Mesenchymal stem cell (in vitro differentiated cells and primary cell): ENCODE measurements at regions not wholly inside any gene's neighbourhood (a gene's known extent, or its start where the extent isn't known, plus 50 kb on each side); places are given as distances from the start of the nearest gene placed in this dataset.
A peak's percentile ranks its signal among the peaks of the same experiment; 100 is the strongest.

Experiments used
- DNase-seq: peaks from one replicate; pipeline ENCODE4 v3.0.0-alpha.2; 2013
- H2AFZ ChIP-seq: one replicate; pipeline ENCODE4 v1.6.1; 2013; ENCODE audit warnings: low read depth, mild to moderate bottlenecking, control low read depth, inconsistent platforms, low read length, moderate library complexity
- H2AK5ac ChIP-seq: 2 replicates; pipeline ENCODE4 v1.6.1; 2013; ENCODE audit warnings: low read length, moderate library complexity, mild to moderate bottlenecking, inconsistent platforms; ENCODE audit not compliant: severe bottlenecking
- H2BK120ac ChIP-seq: one replicate; pipeline ENCODE4 v1.6.1; 2013; ENCODE audit warnings: low read depth, mild to moderate bottlenecking, inconsistent platforms, low read length, moderate library complexity
- H2BK12ac ChIP-seq, 2 experiments: one replicate each; pipeline ENCODE4 v1.6.1; 2013; ENCODE audit warnings: inconsistent platforms in 2 of 2, low read length in 2 of 2, mild to moderate bottlenecking in 2 of 2, moderate library complexity in 2 of 2, control low read depth in 1 of 2
- H2BK15ac ChIP-seq: one replicate; pipeline ENCODE4 v1.6.1; 2013; ENCODE audit warnings: mild to moderate bottlenecking, low read depth, inconsistent platforms; ENCODE audit not compliant: poor library complexity, severe bottlenecking
- H2BK5ac ChIP-seq: 2 replicates; pipeline ENCODE4 v1.6.1; 2013; ENCODE audit warnings: low read depth, mild to moderate bottlenecking, low read length, control low read depth, inconsistent platforms; ENCODE audit not compliant: poor library complexity, severe bottlenecking
- H3K14ac ChIP-seq, 2 experiments: one replicate each; pipeline ENCODE4 v1.6.1; 2013; ENCODE audit warnings: inconsistent platforms in 2 of 2, low read length in 2 of 2, control low read depth in 1 of 2, mild to moderate bottlenecking in 1 of 2, moderate library complexity in 1 of 2
- H3K18ac ChIP-seq, 2 experiments: one replicate each; pipeline ENCODE4 v1.6.1; 2013; ENCODE audit warnings: inconsistent platforms in 2 of 2, low read length in 2 of 2, control low read depth in 1 of 2, low read depth in 1 of 2, mild to moderate bottlenecking in 1 of 2
- H3K23ac ChIP-seq, 2 experiments: one replicate each; pipeline ENCODE4 v1.6.1; 2013; ENCODE audit warnings: inconsistent platforms in 2 of 2, low read length in 2 of 2, mild to moderate bottlenecking in 2 of 2, moderate library complexity in 2 of 2, control low read depth in 1 of 2
- H3K27ac ChIP-seq: 2 replicates; pipeline ENCODE4 v1.5.1; 2013; ENCODE audit warnings: mild to moderate bottlenecking, moderate library complexity, low read length, control low read depth, inconsistent platforms; ENCODE audit not compliant: poor library complexity, severe bottlenecking
- H3K27me3 ChIP-seq, 2 experiments: 2 replicates each; pipeline versions ENCODE4 v1.6.1 to v1.7.0; 2013; ENCODE audit warnings: low read length in 2 of 2, mild to moderate bottlenecking in 2 of 2, moderate library complexity in 2 of 2, control low read depth in 1 of 2, inconsistent platforms in 1 of 2; ENCODE audit not compliant: control insufficient read depth in 1 of 2, insufficient read depth in 1 of 2
- H3K36me3 ChIP-seq, 2 experiments: 2 replicates each; pipeline versions ENCODE4 v1.6.1 to v1.7.0; 2013; ENCODE audit warnings: low read length in 2 of 2, control low read depth in 1 of 2, inconsistent platforms in 1 of 2, low read depth in 1 of 2, mild to moderate bottlenecking in 1 of 2; ENCODE audit not compliant: insufficient read depth in 2 of 2, control insufficient read depth in 1 of 2
- H3K4ac ChIP-seq, 2 experiments: one replicate each; pipeline ENCODE4 v1.6.1; 2013; ENCODE audit warnings: inconsistent platforms in 2 of 2, low read length in 2 of 2, mild to moderate bottlenecking in 2 of 2, moderate library complexity in 2 of 2, control low read depth in 1 of 2, low read depth in 1 of 2
- H3K4me1 ChIP-seq: 2 replicates; pipeline ENCODE4 v1.6.1; 2013; ENCODE audit warnings: low read depth, low read length, control low read depth; ENCODE audit not compliant: control insufficient read depth, insufficient read depth
- H3K4me2 ChIP-seq: 2 replicates; pipeline ENCODE4 v1.6.1; 2013; ENCODE audit warnings: low read length, mild to moderate bottlenecking, inconsistent platforms; ENCODE audit not compliant: poor library complexity, severe bottlenecking
- H3K4me3 ChIP-seq, 2 experiments: 2 replicates each; pipeline versions ENCODE4 v1.5.1 to v1.7.0; 2013; ENCODE audit warnings: low read length in 2 of 2, mild to moderate bottlenecking in 2 of 2, control low read depth in 1 of 2, low read depth in 1 of 2; ENCODE audit not compliant: insufficient read depth in 1 of 2
- H3K79me1 ChIP-seq: replicated peaks from 2 replicates; pipeline ENCODE4 v1.6.1; 2013; ENCODE audit warnings: mild to moderate bottlenecking, control low read depth, low read length, inconsistent platforms; ENCODE audit not compliant: poor library complexity, severe bottlenecking
- H3K9ac ChIP-seq: 2 replicates; pipeline ENCODE4 v1.7.0; 2013; ENCODE audit warnings: mild to moderate bottlenecking, low read length, moderate library complexity
- H3K9me3 ChIP-seq: 2 replicates; pipeline ENCODE4 v1.7.0; 2013; ENCODE audit warnings: mild to moderate bottlenecking, low read length; ENCODE audit not compliant: control insufficient read depth
- H4K8ac ChIP-seq: one replicate; pipeline ENCODE4 v1.6.1; 2013; ENCODE audit warnings: inconsistent platforms, mild to moderate bottlenecking, low read length, moderate library complexity
- H4K91ac ChIP-seq: one replicate; pipeline ENCODE4 v1.6.1; 2013; ENCODE audit warnings: mild to moderate bottlenecking, low read length, inconsistent platforms
- WGBS: methylation state at CpG from one replicate; pipeline ENCODE4 v1.1.7; 2013; ENCODE audit warnings: mixed read lengths; 5-methylcytosine and 5-hydroxymethylcytosine counted together

GRCh38 chr4:65071564-65071963, 598.7 kb downstream of the EPHA5 start:
- H3K4me1 ChIP-seq = no peaks in the 10 kb centered on the region
- no peak overlapping the region for H4K91ac ChIP-seq
- H2BK15ac ChIP-seq = no peak overlapping the region
- no peak for DNase-seq
- no peak overlapping the region for H3K14ac ChIP-seq
- H2BK120ac ChIP-seq = no peak overlapping the region
- WGBS = 100% methylated on average over 1 of the region's 1 CpG
- H2AK5ac ChIP-seq = no peak overlapping the region
- H3K27me3 ChIP-seq = no peaks in the 10 kb centered on the region
- no peak overlapping the region for H3K9ac ChIP-seq
- no peaks in the 10 kb centered on the region for H3K36me3 ChIP-seq
- H3K4me2 ChIP-seq = no peak overlapping the region
- no peak overlapping the region for H4K8ac ChIP-seq
- H3K4ac ChIP-seq = no peak overlapping the region
- H2BK12ac ChIP-seq = no peak overlapping the region
- peaks cover 3% of the 10 kb centered on the region for H3K9me3 ChIP-seq
- H3K79me1 ChIP-seq = no peaks in the 10 kb centered on the region
- no peak overlapping the region for H3K4me3 ChIP-seq
- no peak overlapping the region for H2BK5ac ChIP-seq
- no peak overlapping the region for H3K18ac ChIP-seq
- no peak overlapping the region for H3K23ac ChIP-seq
- H2AFZ ChIP-seq = no peak overlapping the region
- no peak overlapping the region for H3K27ac ChIP-seq

- Histone ChIP-seq H3K4ac (no peak overlapping the region), H3K23ac (no peak overlapping the region), H3K14ac (no peak overlapping the region), H3K18ac (no peak overlapping the region), H3K9ac (no peak overlapping the region), H3K79me1 (no peaks in the 10 kb centered on the region), H3K27me3 (no peaks in the 10 kb centered on the region), H4K8ac (no peak overlapping the region), H3K9me3 (peaks cover 3% of the 10 kb centered on the region), H4K91ac (peak overlapping the region; percentile 64), H2AFZ (no peak overlapping the region), H3K27ac (no peak overlapping the region), H3K4me1 (no peaks in the 10 kb centered on the region), H2BK15ac (no peak overlapping the region), H2BK12ac (no peak overlapping the region), H2BK5ac (no peak overlapping the region), H2AK5ac (no peak overlapping the region), H3K4me3 (no peak overlapping the region), H3K4me2 (no peak overlapping the region), H3K36me3 (no peaks in the 10 kb centered on the region), H2BK120ac (no peak overlapping the region)
- DNase-seq = no peak
- WGBS = 70% methylated on average over 6 of the region's 6 CpGs
Measured at GRCh38 chr4:65069177-65069576, 601.1 kb downstream of the EPHA5 start.

- Histone ChIP-seq H2AK5ac (no peak overlapping the region), H2BK5ac (no peak overlapping the region), H3K79me1 (no peaks in the 10 kb centered on the region), H4K8ac (no peak overlapping the region), H2BK12ac (no peak overlapping the region), H3K4me3 (no peak overlapping the region), H2AFZ (no peak overlapping the region), H3K27ac (no peak overlapping the region), H2BK15ac (no peak overlapping the region), H3K4ac (no peak overlapping the region), H3K9ac (no peak overlapping the region), H2BK120ac (no peak overlapping the region), H3K9me3 (peaks cover 5% of the 10 kb centered on the region), H3K27me3 (no peaks in the 10 kb centered on the region), H3K36me3 (no peaks in the 10 kb centered on the region), H4K91ac (no peak overlapping the region), H3K4me2 (no peak overlapping the region), H3K4me1 (no peaks in the 10 kb centered on the region), H3K18ac (no peak overlapping the region), H3K14ac (no peak overlapping the region), H3K23ac (no peak overlapping the region)
- DNase-seq = no peak
Measured at GRCh38 chr4:65066106-65066505, 604.2 kb downstream of the EPHA5 start.

GRCh38 chr4:65063601-65064000, 606.7 kb downstream of the EPHA5 start:
- Histone ChIP-seq H2BK120ac (no peak overlapping the region), H2BK5ac (no peak overlapping the region), H3K27me3 (no peaks in the 10 kb centered on the region), H3K4me3 (no peak overlapping the region), H3K4me2 (no peak overlapping the region), H4K8ac (no peak overlapping the region), H3K18ac (no peak overlapping the region), H4K91ac (no peak overlapping the region), H2AK5ac (no peak overlapping the region), H3K4ac (no peak overlapping the region), H3K27ac (no peak overlapping the region), H3K23ac (no peak overlapping the region), H3K79me1 (no peaks in the 10 kb centered on the region), H3K36me3 (no peaks in the 10 kb centered on the region), H3K14ac (no peak overlapping the region), H3K4me1 (no peaks in the 10 kb centered on the region), H2BK15ac (no peak overlapping the region), H2BK12ac (no peak overlapping the region), H3K9ac (no peak overlapping the region), H2AFZ (no peak overlapping the region), H3K9me3 (peaks cover 5% of the 10 kb centered on the region)
- no peak for DNase-seq
- 85% methylated on average over 1 of the region's 1 CpG for WGBS
